NT2/D1 (cell line): ENCODE measurements at regions not wholly inside any gene's neighbourhood (a gene's known extent, or its start where the extent isn't known, plus 50 kb on each side); places are given as distances from the start of the nearest gene placed in this dataset.

Source experiments
- YY1 ChIP-seq: IDR thresholded peaks from 2 replicates; pipeline ENCODE4 v1.6.1; 2011; ENCODE audit not compliant: insufficient read length, insufficient read depth
- ZNF274 ChIP-seq: IDR thresholded peaks from 2 replicates; pipeline ENCODE4 v1.6.1; 2011; ENCODE audit warnings: mild to moderate bottlenecking, low read depth, low read length

DNA sequence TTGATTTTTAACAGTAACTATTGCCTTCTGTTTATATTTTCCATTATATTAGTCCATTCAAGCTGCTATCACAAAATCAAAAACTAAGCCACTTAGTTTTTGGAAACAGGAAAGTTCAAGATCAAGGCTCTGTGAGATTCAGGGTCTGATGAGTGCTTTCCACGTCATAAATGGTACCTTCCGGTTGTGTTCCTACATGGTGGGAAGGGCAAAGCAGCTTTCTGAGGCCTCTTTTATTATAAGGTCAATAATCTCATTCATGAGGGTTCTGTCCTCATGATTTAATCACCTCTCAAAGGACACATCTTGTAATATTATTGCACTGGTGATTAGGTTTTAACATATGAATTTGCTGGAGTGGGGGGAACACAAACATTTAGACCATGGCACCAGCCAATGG is 152.0 kb downstream of the VGLL3 start:
- TF ChIP-seq ZNF274: no peak
- no peak for TF ChIP-seq YY1
